Activated T-cell treated with anti-CD3 and anti-CD28 coated beads for 1 hour (primary cell): ENCODE measurements at regions not wholly inside any gene's neighbourhood (a gene's known extent, or its start where the extent isn't known, plus 50 kb on each side); places are given as distances from the start of the nearest gene placed in this dataset.
"Not testable (repeated sequence)": the region's sequence is repeated elsewhere in the genome, so short reads cannot be mapped to it uniquely, and the experiment has no call there.

Experiments
- DNase-seq: peaks from one replicate; pipeline ENCODE4 v3.0.0-alpha.2; 2020; ENCODE audit warnings: low read depth

DNA sequence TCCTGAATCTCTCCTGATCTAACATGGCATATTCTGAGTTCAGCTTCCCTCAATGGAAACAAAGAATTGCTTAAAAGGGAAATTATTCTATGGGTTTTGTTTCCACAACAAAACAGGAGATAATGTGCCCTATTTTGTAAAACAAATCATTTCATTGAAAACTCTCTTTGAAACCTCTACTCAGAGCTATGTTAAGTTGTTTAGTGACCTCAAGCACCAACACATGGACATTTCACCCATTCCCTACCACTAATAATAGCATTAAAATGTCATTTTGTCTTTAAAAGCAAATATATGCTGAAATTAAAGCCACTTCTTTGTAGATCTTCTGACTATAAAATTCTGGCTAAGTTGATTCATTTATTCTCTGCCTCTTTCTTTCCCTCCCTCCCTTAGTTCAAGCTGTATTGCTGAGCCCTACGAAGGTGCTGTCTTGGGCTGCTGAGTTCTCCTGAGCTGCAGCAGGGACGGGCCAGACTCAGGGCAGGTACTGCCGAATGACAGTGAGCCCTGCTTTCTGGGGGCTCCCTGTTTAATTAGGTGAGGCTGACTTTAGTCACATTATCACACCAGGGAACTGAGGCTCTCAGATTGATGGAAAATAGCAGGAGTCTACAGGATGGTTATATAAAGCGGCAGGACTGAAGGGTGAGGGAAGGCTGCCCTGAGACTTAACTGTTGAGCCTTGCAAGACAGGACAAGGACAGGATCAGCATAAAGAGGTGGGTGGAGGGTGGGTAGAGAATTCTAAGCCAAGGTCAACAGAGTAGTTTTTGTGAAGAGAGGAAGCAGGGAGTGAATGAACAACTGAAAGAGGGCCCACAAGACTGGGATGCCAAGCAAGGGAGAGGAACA is 1685.1 kb downstream of the SPATA31A7 start:
- not testable (repeated sequence) for DNase-seq

- not testable (repeated sequence) for DNase-seq
These were observed 1687.7 kb downstream of the SPATA31A7 start for GRCh38 chr9:62877552-62877951.

DNA sequence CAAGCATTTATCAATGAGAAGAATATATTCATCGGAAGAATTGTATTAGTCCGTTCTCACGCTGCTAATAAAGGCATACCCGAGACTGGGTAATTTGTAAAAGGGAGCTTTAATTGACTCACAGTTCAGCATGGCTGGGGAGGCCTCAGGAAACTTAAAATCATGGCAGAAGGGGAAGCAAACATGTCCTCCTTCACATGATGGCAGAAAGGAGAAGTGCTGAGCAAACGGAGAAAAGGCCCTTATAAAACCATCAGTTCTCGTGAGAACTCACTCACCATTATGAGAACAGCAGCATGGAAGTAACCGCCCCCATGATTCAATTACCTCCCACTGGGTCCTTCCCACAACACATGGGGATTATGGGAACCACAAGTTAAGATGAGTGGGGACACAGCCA is 1688.2 kb downstream of the SPATA31A7 start:
- DNase-seq, result not testable (repeated sequence)

DNA sequence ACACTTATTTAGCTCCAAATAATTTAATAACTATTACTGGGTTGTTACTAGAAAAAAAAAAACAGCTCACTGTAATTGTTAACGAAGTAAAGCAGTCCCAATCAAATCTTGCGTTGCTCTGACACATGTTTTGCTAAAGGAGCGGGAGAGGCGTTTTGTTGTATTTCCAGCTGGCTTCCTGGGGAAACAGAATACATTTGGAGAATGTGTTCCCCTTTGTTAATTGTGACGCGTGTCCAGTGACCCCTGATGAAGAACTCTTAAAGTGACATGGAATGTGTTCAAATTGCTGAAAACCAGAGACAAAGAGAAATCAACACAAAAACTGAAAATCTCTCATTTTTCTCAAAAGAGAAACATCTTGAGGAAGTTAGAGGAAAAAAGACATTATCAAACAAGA is 1690.6 kb downstream of the SPATA31A7 start:
- not testable (repeated sequence) for DNase-seq

GRCh38 chr9:62880971-62881370 is 1691.1 kb downstream of the SPATA31A7 start:
- DNase-seq, result not testable (repeated sequence)

DNA sequence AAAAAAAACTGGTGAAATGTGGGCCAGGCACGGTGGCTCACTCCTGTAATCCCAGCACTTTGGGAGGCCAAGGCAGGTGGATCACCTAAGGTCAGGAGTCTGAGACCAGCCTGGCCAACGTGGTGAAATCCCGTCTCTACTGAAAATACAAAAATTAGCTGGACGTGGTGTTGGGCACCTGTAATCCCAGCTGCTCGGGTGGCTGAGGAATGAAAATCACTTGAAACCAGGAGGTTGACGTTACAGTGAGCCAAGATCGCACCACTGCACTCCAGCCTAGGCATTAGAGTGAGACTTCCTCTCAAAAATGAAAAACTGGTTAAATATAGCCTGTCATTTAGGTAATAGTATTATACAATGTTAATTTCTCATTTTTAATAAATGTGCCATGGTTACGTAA is 1692.0 kb downstream of the SPATA31A7 start:
- not testable (repeated sequence) for DNase-seq

GRCh38 chr9:62882717-62883116 is 1692.9 kb downstream of the SPATA31A7 start:
- not testable (repeated sequence) for DNase-seq

DNA sequence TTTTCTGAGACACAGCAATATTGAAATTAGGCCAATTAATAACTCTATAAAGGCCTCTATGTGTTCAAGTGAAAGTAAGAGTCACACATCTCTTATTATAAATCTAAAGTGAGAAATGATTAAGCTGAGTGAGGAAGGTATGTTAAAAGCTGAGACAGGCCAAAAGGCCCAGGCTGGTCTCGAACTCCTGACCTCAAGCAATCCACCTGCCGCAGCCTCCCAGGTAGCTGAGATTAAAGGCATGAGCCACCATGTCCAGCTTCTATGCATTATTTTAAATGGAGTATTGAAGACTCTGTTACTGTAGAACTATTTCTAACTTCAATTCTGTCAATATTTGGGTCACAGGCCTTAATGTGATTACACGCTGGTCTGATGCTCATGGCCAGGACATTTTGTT is 1706.9 kb downstream of the SPATA31A7 start:
- not testable (repeated sequence) for DNase-seq

GRCh38 chr9:62897411-62898225 is 1707.8 kb downstream of the SPATA31A7 start:
- peak; percentile 44 for DNase-seq

- not testable (repeated sequence) for DNase-seq
These were observed 1709.8 kb downstream of the SPATA31A7 start for GRCh38 chr9:62899666-62900065.

DNA sequence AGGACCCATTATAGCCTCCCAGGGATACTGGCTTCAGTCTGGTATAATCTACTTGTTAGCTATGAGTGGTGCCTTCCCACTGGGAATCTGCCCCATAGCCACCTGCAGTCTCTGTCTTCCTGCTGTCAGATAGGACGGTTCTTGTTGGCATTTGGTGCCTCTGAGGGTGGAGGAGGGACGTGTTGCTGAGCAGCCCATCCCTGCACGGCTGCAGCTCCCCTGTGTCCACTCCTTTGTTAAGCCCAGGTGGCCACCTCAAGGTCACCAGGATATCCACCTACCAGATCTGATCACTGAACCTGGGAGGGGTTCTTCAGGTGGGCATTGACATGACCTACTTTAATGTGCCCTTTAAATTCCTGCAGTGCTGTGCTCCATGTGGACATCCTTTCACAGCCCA is 1714.2 kb downstream of the SPATA31A7 start:
- not testable (repeated sequence) for DNase-seq

DNA sequence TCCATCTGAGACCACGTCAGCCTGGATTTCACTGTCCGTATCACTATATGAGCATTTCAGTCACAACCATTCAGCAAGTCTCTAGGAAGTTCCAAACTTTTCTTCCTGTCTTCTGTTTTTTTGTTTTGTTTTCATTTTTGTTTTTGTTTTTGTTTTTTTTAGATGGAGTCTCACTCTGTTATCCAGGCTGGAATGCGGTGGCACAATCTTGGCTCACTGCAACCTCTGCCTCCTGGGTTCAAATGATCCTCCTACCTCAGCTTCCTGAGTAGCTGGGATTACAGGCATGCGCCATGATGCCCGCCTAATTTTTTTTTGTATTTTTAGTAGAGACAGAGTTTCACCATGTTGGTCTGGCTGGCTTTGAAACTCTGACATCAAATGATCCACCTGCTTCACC is 1715.9 kb downstream of the SPATA31A7 start:
- not testable (repeated sequence) for DNase-seq

DNA sequence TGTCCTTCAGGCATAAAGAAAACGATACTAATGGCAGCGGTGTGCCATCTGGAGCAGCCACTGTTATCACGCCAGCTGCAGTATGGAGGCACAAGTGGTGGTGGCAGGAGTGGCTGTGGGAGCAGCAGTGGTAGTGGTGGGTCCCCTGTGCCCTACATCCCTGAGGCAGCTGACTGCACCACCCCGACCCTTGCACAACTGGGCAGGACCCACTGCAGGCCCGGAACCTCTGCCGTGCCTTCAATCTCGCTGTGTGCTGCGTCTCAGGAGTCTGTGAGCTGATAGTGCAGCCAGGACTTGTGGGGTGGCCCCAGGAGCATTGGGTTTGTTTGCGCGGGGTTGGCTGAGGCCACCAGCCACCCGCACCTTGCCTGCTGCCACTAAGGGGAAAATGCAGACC is 1718.0 kb downstream of the SPATA31A7 start:
- not testable (repeated sequence) for DNase-seq

DNA sequence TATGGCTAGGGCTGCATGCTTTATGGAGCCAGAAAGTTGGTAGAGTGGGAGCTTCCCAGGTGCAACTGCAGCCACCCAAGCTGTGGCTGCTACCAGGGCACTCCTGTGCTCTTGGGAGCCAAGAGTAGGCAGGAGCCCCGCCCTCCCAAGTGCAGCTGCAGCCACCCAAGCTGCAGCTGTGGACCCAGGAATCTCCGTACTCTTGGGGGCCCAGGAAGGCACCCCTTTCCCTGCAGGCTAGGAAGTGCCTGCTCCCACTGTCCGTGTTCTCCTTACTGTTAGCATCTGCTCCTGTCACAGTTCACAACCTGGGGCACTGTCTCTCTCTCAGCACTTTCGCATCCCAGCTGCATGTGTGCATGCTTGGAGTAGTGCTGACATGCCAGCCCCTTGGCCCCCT is 1718.4 kb downstream of the SPATA31A7 start:
- DNase-seq, result not testable (repeated sequence)

DNA sequence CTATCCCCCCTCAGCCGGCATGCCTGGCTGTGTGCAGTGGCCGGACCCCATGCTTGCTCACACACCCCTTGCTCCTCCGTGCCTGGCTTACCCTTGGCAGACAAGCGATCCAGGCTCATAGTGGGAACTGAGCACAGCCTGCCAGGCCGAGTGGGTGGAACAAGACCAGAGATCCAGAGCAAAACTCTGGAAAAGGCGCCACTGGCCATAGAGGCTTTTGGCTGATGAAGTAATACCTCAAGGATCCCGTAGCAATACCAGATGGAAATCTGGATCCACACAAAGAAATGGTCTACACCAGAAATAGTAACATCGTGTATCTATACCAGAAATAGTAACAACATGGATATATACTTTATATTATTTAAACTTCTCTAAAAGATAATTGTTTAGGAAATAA is 1719.6 kb downstream of the SPATA31A7 start:
- not testable (repeated sequence) for DNase-seq

GRCh38 chr9:62912278-62912677 is 1722.4 kb downstream of the SPATA31A7 start:
- not testable (repeated sequence) for DNase-seq

- not testable (repeated sequence) for DNase-seq
These were observed 1725.3 kb downstream of the SPATA31A7 start for GRCh38 chr9:62915168-62915567.

- DNase-seq, result not testable (repeated sequence)
These were observed 1725.8 kb downstream of the SPATA31A7 start for GRCh38 chr9:62915661-62916060.

DNA sequence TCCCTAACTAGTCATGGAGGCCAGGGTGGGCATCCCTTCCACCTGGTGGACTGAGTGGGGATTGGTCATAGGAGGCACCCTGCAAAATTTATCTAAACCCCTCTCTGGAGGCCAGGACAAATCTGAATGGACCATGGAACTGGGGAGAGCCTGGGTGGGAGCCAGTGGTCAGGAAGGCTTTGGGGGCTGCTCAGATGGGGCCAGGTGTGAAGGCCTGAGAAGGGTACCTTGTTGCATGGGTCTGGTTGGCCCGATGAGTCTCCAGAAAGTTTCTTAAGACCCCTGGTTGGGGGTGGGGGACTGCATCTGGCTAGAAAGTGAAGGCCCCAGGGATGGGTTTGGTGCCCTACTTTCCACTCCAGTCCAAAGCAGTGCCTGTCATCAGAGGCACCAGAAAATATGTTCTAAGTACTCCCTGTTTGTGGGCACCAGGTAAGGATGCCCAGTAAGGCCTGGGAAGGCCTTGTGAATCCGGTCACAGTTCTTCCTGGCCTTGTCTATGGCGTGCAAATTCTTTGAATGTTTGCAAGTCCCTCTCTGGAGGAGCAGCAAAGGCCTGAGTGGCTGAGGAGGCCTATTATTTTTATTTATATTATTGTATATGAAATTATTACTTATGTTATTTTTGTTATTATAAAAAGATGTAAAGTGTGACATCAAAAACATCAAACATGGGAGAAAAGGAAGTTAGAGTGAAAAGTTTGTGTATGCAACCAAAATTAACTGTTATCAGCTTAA is 1729.0 kb downstream of the SPATA31A7 start:
- DNase-seq, result not testable (repeated sequence)

- DNase-seq, result not testable (repeated sequence)
These were observed 1741.6 kb downstream of the SPATA31A7 start for GRCh38 chr9:62931484-62931883.

DNA sequence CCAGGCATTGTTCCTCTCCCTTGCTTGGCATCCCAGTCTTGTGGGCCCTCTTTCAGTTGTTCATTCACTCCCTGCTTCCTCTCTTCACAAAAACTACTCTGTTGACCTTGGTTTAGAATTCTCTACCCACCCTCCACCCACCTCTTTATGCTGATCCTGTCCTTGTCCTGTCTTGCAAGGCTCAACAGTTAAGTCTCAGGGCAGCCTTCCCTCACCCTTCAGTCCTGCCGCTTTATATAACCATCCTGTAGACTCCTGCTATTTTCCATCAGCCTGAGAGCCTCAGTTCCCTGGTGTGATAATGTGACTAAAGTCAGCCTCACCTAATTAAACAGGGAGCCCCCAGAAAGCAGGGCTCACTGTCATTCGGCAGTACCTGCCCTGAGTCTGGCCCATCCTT is 1763.0 kb downstream of the SPATA31A7 start:
- not testable (repeated sequence) for DNase-seq
